GM20000 (cell line): ENCODE measurements at regions not wholly inside any gene's neighbourhood (a gene's known extent, or its start where the extent isn't known, plus 50 kb on each side); places are given as distances from the start of the nearest gene placed in this dataset.

ENCODE experiments used
- DNase-seq: peaks from one replicate; pipeline ENCODE4 v3.0.0; 2012; ENCODE audit warnings: low spot score
- TF ChIP-seq, protein P1 (sequence below): IDR thresholded peaks from 2 replicates; pipeline ENCODE4 v1.5.1; 2012; ENCODE audit warnings: mild to moderate bottlenecking, control low read depth; ENCODE audit errors: extremely low read depth, missing control alignments

DNA sequence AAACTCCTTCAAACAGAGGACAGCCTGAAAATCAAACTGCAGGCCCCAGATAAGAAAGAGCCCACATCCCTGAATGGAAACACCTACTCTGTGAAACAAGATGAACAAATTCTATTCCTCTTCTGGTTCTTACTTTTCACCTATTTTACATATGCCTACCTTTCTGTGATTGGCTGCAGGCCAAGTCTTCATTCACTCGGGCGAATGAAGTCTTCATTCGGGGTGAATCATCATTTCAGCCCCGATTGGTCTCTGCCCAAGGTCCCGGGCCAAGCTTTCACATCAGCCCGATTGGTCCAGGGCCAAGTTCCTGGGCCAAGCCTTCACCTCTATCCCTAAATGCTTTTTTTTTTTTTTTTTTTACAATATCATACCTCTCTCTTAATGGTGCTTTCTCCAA lies 529.8 kb upstream of the ACTRT1 start:
- DNase-seq, result no peak
- TF ChIP-seq, protein P1, sequence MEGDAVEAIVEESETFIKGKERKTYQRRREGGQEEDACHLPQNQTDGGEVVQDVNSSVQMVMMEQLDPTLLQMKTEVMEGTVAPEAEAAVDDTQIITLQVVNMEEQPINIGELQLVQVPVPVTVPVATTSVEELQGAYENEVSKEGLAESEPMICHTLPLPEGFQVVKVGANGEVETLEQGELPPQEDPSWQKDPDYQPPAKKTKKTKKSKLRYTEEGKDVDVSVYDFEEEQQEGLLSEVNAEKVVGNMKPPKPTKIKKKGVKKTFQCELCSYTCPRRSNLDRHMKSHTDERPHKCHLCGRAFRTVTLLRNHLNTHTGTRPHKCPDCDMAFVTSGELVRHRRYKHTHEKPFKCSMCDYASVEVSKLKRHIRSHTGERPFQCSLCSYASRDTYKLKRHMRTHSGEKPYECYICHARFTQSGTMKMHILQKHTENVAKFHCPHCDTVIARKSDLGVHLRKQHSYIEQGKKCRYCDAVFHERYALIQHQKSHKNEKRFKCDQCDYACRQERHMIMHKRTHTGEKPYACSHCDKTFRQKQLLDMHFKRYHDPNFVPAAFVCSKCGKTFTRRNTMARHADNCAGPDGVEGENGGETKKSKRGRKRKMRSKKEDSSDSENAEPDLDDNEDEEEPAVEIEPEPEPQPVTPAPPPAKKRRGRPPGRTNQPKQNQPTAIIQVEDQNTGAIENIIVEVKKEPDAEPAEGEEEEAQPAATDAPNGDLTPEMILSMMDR, result no peak

GRCh38 chrX:128581615-128582014 lies 529.4 kb upstream of the ACTRT1 start:
- TF ChIP-seq, protein P1, result no peak
- DNase-seq, result no peak

DNA sequence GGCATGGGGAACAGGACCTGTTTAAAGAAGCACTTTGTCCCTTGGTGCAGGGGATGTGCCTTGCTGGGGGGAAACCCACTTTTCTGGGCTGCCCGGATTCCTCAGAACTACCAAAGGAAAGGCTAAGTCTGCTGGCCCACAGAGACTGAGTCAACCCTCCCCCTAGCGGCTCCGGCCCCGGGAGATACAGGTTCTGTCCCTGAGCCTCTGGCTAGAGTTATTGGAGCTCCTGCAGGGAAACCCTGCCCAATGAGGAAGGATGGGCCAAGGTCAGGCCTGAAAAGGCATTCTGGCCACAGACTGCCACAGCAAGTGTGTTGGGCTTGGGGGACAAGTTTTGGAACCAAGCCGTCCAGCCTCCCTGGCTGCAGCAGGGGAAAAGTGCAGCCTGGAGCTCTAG lies 490.9 kb upstream of the ACTRT1 start:
- TF ChIP-seq, protein P1, result no peak
- DNase-seq, result no peak

DNA sequence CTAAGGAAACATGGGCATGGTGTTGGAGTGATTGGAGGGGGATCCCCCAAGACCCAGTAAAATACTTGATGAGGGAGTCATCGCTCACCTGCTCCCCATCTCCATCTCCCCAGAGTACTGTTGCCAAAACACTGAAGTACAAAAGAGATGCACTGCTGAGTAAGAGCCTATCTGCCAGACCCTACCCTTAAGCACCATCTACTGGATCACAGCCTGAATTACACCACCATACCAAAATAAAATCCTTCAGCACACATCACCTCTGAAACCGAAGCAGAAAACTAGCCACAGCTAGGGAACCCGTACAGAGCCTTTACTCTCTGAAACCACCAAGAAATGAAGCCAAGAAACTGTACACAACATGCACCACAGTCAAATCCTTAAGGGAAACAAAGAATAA lies 466.3 kb upstream of the ACTRT1 start:
- TF ChIP-seq, protein P1, result no peak
- peak; percentile 1 for DNase-seq

DNA sequence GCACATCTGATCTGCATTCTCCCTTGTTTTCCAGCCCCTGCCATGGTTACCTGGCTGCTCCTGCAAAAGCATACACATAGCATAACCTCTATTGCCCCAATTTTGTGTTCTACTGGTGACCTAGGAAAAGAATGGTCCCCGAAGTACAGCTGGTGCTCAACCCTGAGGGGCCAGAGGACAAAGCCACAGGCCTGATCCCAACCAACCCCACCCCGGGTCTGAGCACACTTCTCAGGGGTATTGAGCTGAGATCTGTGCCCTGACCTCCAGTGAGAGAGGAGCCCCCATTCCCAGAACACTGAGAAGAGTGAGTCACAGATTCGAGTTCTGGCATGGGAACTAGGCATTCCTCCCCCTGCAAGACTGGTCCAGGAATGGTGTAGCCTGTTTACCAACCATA lies 465.5 kb upstream of the ACTRT1 start:
- no peak for DNase-seq
- TF ChIP-seq, protein P1, result no peak

DNA sequence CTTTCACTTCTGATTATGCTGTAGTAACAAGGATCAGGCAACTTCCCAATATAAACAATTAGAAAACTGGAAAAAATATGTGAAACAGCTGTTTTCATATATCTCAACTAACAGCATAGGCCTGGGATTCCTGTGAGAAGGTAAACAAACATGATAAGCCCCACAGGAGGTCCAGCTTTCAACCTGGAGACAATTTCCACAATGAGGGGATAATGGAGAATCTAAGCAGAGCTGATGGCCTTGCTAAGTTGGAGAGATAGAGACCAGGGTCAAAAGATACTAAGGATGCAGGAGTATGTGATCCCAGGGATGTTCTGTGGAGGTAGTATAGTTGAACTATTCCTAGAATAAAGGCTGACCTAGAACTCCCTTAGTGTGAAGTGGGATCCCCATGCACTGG lies 452.3 kb upstream of the ACTRT1 start:
- no peak for DNase-seq
- TF ChIP-seq, protein P1, result no peak

DNA sequence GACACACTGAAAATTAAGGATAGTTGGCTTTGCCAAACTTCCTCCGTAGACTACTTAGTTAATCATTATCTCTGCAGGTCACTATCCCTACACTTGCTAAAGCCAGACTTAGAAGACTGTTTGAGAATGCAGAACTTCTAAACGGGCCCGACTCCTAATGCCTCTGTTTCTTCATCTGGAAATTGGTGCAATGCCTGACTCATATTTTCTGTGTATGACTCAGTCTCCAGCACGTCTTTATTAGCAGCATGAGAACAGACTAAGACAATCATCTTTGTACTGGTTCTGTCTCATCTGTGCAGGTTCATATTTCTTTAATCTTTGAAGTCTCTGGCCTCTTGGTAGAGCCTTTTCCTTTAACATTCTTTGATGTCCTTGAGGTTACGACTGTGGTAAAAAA lies 411.9 kb upstream of the ACTRT1 start:
- no peak for DNase-seq
- TF ChIP-seq, protein P1, result no peak
